ENCODE measurements at regions not wholly inside any gene's neighbourhood (a gene's known extent, or its start where the extent isn't known, plus 50 kb on each side); places are given as distances from the start of the nearest gene placed in this dataset.
A peak's percentile ranks its signal among the peaks of the same experiment; 100 is the strongest.

DNA sequence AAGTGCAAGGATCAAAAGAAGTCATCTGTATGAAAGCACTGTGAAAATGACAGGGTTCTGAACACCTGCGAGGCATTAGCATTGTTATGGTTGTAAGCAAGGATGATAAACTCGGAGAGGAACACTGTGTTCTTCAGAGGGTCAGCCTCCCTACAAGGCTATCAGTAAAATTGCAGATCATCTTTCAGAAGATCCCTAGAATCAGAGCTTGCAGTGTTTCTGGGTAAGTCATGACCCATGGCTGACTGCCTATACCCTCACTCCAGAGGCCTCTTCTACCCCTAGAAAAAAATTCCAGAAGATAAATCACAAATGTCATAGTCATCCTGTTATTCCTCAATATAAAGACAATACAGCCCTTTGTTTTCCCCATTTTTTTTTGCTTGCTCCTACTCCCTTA is 292.6 kb downstream of the DMAC1 start:
- no peaks in the 10 kb centered on the region for H3K9me3 ChIP-seq
- TF ChIP-seq, protein P1, sequence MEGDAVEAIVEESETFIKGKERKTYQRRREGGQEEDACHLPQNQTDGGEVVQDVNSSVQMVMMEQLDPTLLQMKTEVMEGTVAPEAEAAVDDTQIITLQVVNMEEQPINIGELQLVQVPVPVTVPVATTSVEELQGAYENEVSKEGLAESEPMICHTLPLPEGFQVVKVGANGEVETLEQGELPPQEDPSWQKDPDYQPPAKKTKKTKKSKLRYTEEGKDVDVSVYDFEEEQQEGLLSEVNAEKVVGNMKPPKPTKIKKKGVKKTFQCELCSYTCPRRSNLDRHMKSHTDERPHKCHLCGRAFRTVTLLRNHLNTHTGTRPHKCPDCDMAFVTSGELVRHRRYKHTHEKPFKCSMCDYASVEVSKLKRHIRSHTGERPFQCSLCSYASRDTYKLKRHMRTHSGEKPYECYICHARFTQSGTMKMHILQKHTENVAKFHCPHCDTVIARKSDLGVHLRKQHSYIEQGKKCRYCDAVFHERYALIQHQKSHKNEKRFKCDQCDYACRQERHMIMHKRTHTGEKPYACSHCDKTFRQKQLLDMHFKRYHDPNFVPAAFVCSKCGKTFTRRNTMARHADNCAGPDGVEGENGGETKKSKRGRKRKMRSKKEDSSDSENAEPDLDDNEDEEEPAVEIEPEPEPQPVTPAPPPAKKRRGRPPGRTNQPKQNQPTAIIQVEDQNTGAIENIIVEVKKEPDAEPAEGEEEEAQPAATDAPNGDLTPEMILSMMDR (IDR thresholded peaks at IDR 0.05): no peak
- no peak for TF ChIP-seq POLR2A (IDR thresholded peaks at IDR 0.05)
- H3K27me3 ChIP-seq: no peaks in the 10 kb centered on the region
- no peaks in the 10 kb centered on the region for H3K36me3 ChIP-seq
- DNase-seq: no peak
- H3K27ac ChIP-seq: peak overlapping the region in 3 of 12 donors; percentile 12 to 44 (median 42)
- intact Hi-C loops (cut with DNase I): no loop called here
- H3K4me1 ChIP-seq: peaks cover 0 to 19% (median 0%) of the 10 kb centered on the region in 12 donors
- peak; percentile 38 to 70 (median 59) for ATAC-seq
- 56 to 64% (median 63%) methylated on average over 2 of the region's 2 CpGs for WGBS, 4 donors
- H3K4me3 ChIP-seq: no peak overlapping the region

GRCh38 chr9:7500521-7500920 is 299.1 kb downstream of the DMAC1 start:
- Histone ChIP-seq H3K4me1 (no peaks in the 10 kb centered on the region), H3K27ac (no peak overlapping the region), H3K9me3 (no peaks in the 10 kb centered on the region), H3K4me3 (no peak overlapping the region), H3K27me3 (no peaks in the 10 kb centered on the region), H3K36me3 (no peaks in the 10 kb centered on the region)
- DNase-seq: no peak
- ATAC-seq: no peak
- no peak for TF ChIP-seq POLR2A (IDR thresholded peaks at IDR 0.05)
- TF ChIP-seq, protein P1 (IDR thresholded peaks at IDR 0.05): no peak
- 44 to 54% (median 51%) methylated on average over 2 of the region's 2 CpGs for WGBS, 4 donors
- intact Hi-C loops (cut with DNase I): no loop called here

GRCh38 chr9:7491641-7492040 is 307.9 kb downstream of the DMAC1 start:
- no peaks in the 10 kb centered on the region for H3K36me3 ChIP-seq
- H3K9me3 ChIP-seq: no peaks in the 10 kb centered on the region
- intact Hi-C loops (cut with DNase I): loop anchor here in 1 of 10 donors (5.0 kb wide), 1 partner anchor 34 kb away; no protein-coding TSS in a partner anchor
- H3K27ac ChIP-seq: no peak overlapping the region
- 59 to 77% (median 73%) methylated on average over 2 of the region's 2 CpGs for WGBS, 4 donors
- no peak for TF ChIP-seq POLR2A (IDR thresholded peaks at IDR 0.05)
- TF ChIP-seq, protein P1 (IDR thresholded peaks at IDR 0.05): no peak
- H3K4me1 ChIP-seq: no peaks in the 10 kb centered on the region
- H3K4me3 ChIP-seq: no peak overlapping the region
- ATAC-seq (no peak), DNase-seq (no peak)
- no peaks in the 10 kb centered on the region for H3K27me3 ChIP-seq

DNA sequence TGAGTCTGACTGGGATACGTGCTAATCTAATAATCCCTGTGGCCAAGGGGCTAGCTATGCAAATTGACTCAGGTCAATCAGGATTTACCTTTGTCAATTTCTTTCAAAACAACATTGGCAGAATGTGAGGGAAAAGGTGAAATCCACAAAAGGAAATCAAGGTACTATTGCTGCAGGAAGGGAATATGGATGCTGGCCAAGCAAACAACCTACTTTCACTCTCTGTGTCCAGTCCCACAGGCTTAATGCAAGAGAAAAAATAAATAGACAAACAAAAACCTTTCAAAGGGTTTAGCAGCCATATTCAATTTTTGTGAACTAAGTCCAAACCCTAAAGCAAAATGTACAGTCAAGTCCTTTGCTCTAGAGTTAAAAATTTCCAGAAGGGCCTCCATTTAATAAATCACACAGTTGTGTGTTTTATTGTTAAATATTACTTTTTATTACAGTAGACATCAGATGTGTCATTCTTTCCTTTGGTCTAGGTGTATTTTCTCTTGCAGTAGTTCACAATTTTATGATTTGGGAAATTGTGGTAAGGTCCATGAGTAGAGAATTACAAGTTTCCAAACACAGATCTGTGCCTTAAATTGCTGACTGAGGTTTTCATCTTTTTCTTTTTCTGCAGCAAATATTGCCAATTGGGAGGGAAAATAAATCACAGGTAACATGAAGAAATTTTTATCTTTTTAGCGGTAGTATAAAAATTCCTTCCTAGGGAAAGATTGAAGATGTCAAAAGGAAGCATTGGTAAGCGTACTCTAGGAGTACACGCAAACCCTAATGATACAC is 309.1 kb downstream of the DMAC1 start:
- no peaks in the 10 kb centered on the region for H3K9me3 ChIP-seq
- DNase-seq (no peak), ATAC-seq (no peak)
- 96 to 97% (median 96%) methylated on average over 4 of the region's 4 CpGs for WGBS, 4 donors
- no peaks in the 10 kb centered on the region for H3K4me1 ChIP-seq
- intact Hi-C loops (cut with DNase I): loop anchor here in 1 of 10 donors (5.0 kb wide), 1 partner anchor 33 kb away; no protein-coding TSS in a partner anchor
- H3K4me3 ChIP-seq: no peak overlapping the region
- no peaks in the 10 kb centered on the region for H3K36me3 ChIP-seq
- H3K27ac ChIP-seq: no peak overlapping the region
- no peaks in the 10 kb centered on the region for H3K27me3 ChIP-seq
- TF ChIP-seq POLR2A (IDR thresholded peaks at IDR 0.05): no peak
- TF ChIP-seq, protein P1 (IDR thresholded peaks at IDR 0.05): no peak

All from heart left ventricle (tissue), 16 donors.